ENCODE measurements at regions not wholly inside any gene's neighbourhood (a gene's known extent, or its start where the extent isn't known, plus 50 kb on each side); places are given as distances from the start of the nearest gene placed in this dataset.
A peak's percentile ranks its signal among the peaks of the same experiment; 100 is the strongest.

- Histone ChIP-seq H3K27ac (ENCODE audit: low read depth, low read length) (no peak overlapping the region), H3K9ac (ENCODE audit: low read length) (no peak overlapping the region), H3K27me3 (ENCODE audit: insufficient read depth, low read length) (peaks cover 51% of the 10 kb centered on the region), H2AFZ (ENCODE audit: low read depth, low read length, poor library complexity, severe bottlenecking) (no peak overlapping the region), H3K4me3 (replicated peaks in 1 of 2; ENCODE audit: low read depth in 1 of 2, low read length in 2 of 2) (no peak overlapping the region), H3K9me2 (ENCODE audit: insufficient read depth) (no peaks in the 10 kb centered on the region), H3K79me2 (ENCODE audit: insufficient read depth, low read length) (no peaks in the 10 kb centered on the region), H3K36me3 (ENCODE audit: control insufficient read depth in 1 of 2, insufficient read depth in 2 of 2, low read length in 2 of 2) (no peaks in the 10 kb centered on the region), H4K20me1 (ENCODE audit: insufficient read depth) (no peaks in the 10 kb centered on the region), H3K4me1 (ENCODE audit: control insufficient read depth in 1 of 2, insufficient read depth in 2 of 2, low read length in 2 of 2) (no peaks in the 10 kb centered on the region), H3K9me3 (ENCODE audit: control insufficient read depth in 1 of 2, insufficient read depth in 1 of 2, low read depth in 1 of 2, low read length in 2 of 2) (no peaks in the 10 kb centered on the region), H3K4me2 (ENCODE audit: low read length) (no peak overlapping the region)
- intact Hi-C loops (cut with micrococcal nuclease) = loop anchor here (1.0 to 10.0 kb wide), 6 partner anchors 281 to 1773 kb away; no protein-coding TSS in a partner anchor
- DNase-seq (ENCODE audit: low read depth, low spot score) = peak; percentile 42
- TF ChIP-seq ZNF274 (IDR thresholded peaks at IDR 0.05; ENCODE audit: low read depth, low read length) (no peak), EZH2phosphoT487 (IDR thresholded peaks at IDR 0.05; ENCODE audit: borderline replicate concordance) (no peak), YY1 (IDR thresholded peaks at IDR 0.05; ENCODE audit: extremely low read depth, insufficient replicate concordance, low read depth, low read length) (no peak), SRF (IDR thresholded peaks at IDR 0.05; ENCODE audit: low read depth) (no peak), REST (IDR thresholded peaks at IDR 0.05; ENCODE audit: low read depth) (no peak), TCF7L2 (IDR thresholded peaks at IDR 0.05; ENCODE audit: borderline replicate concordance, extremely low read depth, insufficient read depth, insufficient read length) (no peak), RAD21 (IDR thresholded peaks at IDR 0.05; ENCODE audit: low read depth) (peak; percentile 90), ELF1 (IDR thresholded peaks at IDR 0.05; ENCODE audit: borderline replicate concordance, low read depth) (no peak), SIN3A (IDR thresholded peaks at IDR 0.05; ENCODE audit: low read depth) (no peak), CTCF (IDR thresholded peaks at IDR 0.05 in 2 of 3, conservative IDR thresholded peaks at IDR 0.05 in 1 of 3; ENCODE audit: borderline replicate concordance in 1 of 3, insufficient read depth in 1 of 3, low read depth in 2 of 3, low read length in 2 of 3) (peak; percentile 44 to 66 (median 65); a peak in 4 of 6 replicates), ZBTB33 (IDR thresholded peaks at IDR 0.05; ENCODE audit: extremely low read depth, insufficient replicate concordance, low read length) (no peak), SP1 (IDR thresholded peaks at IDR 0.05; ENCODE audit: low read depth) (no peak)
- CTCF ChIA-PET = interaction anchor here (0.6 to 1.2 kb wide), 9 partner anchors 13 to 1773 kb away, joined by 3 to 5 read pairs (median 3); no protein-coding TSS in a partner anchor
- RAD21 ChIA-PET (ENCODE audit: low non-redundant PET in 1 of 2, low total read pairs in 2 of 2, uncharacterized antibody in 2 of 2, unreplicated experiment in 2 of 2) = interaction anchor here in 1 of 2 experiments (0.7 kb wide), 1 partner anchor 1077 kb away, joined by 3 read pairs; no protein-coding TSS in a partner anchor
- ATAC-seq = peak; percentile 98
- no TSS peak for BruUV-seq (replicated peaks)
- POLR2A ChIA-PET = no interaction called here
These were observed 524.4 kb downstream of the MED13L start for GRCh38 chr12:115752913-115753726.

All from HCT116 (cell line).